LNCAP (cell line): ENCODE measurements at regions not wholly inside any gene's neighbourhood (a gene's known extent, or its start where the extent isn't known, plus 50 kb on each side); places are given as distances from the start of the nearest gene placed in this dataset.

Source experiments
- TF ChIP-seq, protein P1 (sequence below): fragments of 450-650 bp; IDR thresholded peaks from 2 replicates; pipeline ENCODE4 v1.5.1; 2017; ENCODE audit warnings: mild to moderate bottlenecking

DNA sequence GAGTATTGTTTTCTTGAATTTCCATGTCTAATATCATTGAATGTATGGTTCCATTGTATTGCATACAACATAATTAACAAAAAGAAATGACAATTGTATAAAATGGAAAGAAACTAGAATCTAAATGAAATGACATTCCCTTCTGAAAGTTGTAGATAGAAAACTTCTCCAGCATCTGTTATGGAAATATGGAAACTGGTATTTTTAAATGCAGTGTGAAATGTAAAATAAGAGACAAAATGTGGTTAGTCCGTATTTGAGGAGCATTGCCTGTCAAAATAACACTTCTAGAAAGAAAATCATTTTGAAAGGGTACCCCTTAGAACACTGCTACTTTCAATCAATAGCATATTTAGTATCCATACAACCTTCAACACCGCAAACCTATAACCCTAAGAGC lies 286.3 kb upstream of the CELF2 start:
- TF ChIP-seq, protein P1, sequence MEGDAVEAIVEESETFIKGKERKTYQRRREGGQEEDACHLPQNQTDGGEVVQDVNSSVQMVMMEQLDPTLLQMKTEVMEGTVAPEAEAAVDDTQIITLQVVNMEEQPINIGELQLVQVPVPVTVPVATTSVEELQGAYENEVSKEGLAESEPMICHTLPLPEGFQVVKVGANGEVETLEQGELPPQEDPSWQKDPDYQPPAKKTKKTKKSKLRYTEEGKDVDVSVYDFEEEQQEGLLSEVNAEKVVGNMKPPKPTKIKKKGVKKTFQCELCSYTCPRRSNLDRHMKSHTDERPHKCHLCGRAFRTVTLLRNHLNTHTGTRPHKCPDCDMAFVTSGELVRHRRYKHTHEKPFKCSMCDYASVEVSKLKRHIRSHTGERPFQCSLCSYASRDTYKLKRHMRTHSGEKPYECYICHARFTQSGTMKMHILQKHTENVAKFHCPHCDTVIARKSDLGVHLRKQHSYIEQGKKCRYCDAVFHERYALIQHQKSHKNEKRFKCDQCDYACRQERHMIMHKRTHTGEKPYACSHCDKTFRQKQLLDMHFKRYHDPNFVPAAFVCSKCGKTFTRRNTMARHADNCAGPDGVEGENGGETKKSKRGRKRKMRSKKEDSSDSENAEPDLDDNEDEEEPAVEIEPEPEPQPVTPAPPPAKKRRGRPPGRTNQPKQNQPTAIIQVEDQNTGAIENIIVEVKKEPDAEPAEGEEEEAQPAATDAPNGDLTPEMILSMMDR, result no peak

DNA sequence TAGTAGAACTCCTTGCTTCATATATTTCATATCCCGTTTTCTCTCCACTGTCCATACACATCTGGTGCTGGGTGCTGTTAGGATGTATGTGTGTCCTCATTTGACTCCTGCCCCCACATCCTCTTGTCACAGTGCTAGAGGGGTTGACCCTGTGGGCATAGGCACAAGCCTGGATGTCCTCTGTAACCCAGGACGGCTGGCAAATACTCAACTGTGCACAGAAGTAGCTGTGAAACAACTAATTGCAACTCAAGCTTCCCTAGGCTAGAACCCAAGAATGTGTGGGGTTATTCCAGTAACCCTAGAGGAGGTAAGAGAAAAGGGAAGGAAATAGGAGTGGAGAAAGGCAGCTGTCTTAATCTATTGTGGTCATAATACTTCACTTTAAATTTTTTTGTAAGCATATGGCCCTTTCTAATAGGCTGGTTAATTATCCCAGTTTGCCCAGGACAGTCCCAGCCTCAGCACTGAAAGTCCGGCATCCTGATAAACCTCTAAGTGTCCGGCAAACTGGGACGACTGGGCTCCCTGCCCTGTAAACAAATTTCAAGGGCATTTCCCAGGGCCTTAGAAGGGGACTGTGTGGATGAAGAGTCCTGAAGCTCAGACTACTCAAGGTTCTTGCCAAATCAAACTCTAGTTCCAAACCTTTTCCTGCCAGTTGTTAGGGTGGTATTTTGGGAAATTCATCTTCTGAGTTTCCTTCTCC lies 283.2 kb upstream of the CELF2 start:
- TF ChIP-seq, protein P1, result no peak

DNA sequence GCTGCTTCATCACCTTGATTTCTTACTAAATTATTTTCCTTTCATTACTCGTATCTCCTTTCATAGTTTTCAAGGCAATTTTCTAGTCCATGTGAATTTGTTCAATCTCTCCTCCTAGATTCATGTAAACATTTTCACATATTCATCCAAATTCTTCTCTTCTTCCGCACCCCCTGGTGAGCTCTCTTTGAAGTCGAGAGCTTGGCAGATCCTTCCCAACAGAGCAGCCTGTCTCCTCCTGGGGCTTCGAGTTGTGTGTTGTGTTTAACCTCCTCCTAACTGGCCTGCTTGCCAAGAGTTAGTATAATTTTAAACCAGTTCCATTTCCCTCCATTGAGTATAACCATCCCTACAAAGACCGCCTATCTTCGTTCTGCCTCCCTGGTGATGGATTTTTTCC lies 272.4 kb upstream of the CELF2 start:
- TF ChIP-seq, protein P1, result no peak

DNA sequence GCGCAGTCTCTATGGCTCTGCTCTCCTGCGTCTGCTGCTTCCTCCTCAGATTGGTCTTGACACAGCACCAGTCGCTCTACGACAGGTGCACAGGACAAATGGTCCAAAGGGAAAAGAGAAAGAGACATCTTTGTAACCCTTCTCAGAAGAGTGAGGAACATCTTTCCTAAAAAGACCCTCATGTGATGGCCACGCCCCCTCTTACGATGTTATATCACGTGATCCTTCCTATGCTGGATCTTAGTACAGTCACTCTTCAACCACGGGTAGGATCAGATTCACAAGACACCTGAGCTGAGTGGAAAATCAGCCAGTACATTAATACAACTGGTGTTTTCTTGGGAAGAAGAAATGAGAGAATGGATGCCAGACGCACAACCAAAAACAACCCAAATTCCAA lies 262.2 kb upstream of the CELF2 start:
- TF ChIP-seq, protein P1, result no peak

- TF ChIP-seq, protein P1, result no peak
Observed at GRCh38 chr10:10758306-10758705, 259.4 kb upstream of the CELF2 start.

GRCh38 chr10:10765017-10765416 lies 252.7 kb upstream of the CELF2 start:
- TF ChIP-seq, protein P1, result no peak

- TF ChIP-seq, protein P1, result no peak
Observed at GRCh38 chr10:10772411-10772810, 245.3 kb upstream of the CELF2 start.
